ENCODE measurements at regions not wholly inside any gene's neighbourhood (a gene's known extent, or its start where the extent isn't known, plus 50 kb on each side); places are given as distances from the start of the nearest gene placed in this dataset.

DNA sequence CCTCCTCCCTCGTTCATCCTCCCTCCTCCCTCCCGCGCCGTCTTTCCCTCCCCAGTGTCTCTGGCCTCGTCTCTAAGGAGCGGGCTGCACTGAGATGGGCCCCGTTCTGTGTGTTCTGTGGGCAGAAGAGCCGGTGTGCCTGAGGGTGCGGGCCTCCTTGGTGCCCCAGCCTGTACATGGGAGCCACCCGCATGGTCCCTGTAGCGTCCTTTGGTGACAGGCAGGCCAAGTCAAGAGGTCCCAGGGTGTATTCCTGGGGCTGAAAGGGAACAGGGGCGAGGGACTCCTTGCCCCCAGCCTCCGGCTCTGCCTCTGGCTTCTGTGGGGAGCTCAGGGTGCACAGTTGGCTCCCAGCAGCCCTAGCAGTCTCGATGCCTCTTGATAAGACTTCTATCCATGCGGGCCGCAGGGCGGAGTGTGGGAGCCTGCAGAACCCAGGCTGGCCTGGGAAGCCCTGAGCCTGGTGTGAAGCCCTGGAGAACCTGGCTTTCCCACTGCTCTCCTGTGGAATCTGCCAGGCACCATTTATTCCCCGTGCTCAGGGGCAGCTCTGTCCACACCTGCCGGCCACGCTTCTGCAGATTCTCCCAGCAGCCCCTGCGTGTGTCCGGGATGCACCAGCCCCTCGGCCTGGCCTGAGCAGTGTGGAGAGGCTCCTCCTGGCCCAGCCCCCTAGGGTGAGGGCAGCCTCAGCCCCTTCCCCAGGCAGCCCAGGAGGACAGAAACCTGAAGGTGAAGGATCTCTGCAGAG is 181.3 kb downstream of the KIF26A start:
- ATAC-seq (no peak), DNase-seq (ENCODE audit: low read depth, low spot score) (no peak)
- Histone ChIP-seq H3K9ac (ENCODE audit: low read length) (no peak overlapping the region), H3K4me3 (replicated peaks in 1 of 2; ENCODE audit: low read depth in 1 of 2, low read length in 2 of 2) (no peak overlapping the region), H3K4me2 (ENCODE audit: low read length) (no peak overlapping the region), H3K79me2 (ENCODE audit: insufficient read depth, low read length) (no peaks in the 10 kb centered on the region), H3K9me3 (ENCODE audit: control insufficient read depth in 1 of 2, insufficient read depth in 1 of 2, low read depth in 1 of 2, low read length in 2 of 2) (no peaks in the 10 kb centered on the region), H3K27ac (ENCODE audit: low read depth, low read length) (no peak overlapping the region), H2AFZ (ENCODE audit: low read depth, low read length, poor library complexity, severe bottlenecking) (no peak overlapping the region), H4K20me1 (ENCODE audit: insufficient read depth) (no peaks in the 10 kb centered on the region), H3K4me1 (ENCODE audit: control insufficient read depth in 1 of 2, insufficient read depth in 2 of 2, low read length in 2 of 2) (no peaks in the 10 kb centered on the region), H3K9me2 (ENCODE audit: insufficient read depth) (no peaks in the 10 kb centered on the region), H3K36me3 (ENCODE audit: control insufficient read depth in 1 of 2, insufficient read depth in 2 of 2, low read length in 2 of 2) (no peaks in the 10 kb centered on the region), H3K27me3 (ENCODE audit: insufficient read depth, low read length) (no peaks in the 10 kb centered on the region)
- ChIA-PET POLR2A (no interaction called here), CTCF (no interaction called here), RAD21 (ENCODE audit: low non-redundant PET in 1 of 2, low total read pairs in 2 of 2, uncharacterized antibody in 2 of 2, unreplicated experiment in 2 of 2) (no interaction called here)
- intact Hi-C loops (cut with micrococcal nuclease): no loop called here
- TF ChIP-seq REST (IDR thresholded peaks at IDR 0.05; ENCODE audit: low read depth) (no peak), JUND (IDR thresholded peaks at IDR 0.05) (no peak), EZH2 (IDR thresholded peaks at IDR 0.05) (no peak), SP1 (IDR thresholded peaks at IDR 0.05; ENCODE audit: low read depth) (no peak), ZNF274 (IDR thresholded peaks at IDR 0.05; ENCODE audit: low read depth, low read length) (no peak), MAX (IDR thresholded peaks at IDR 0.05) (no peak), ELF1 (IDR thresholded peaks at IDR 0.05; ENCODE audit: borderline replicate concordance, low read depth) (no peak), TCF7L2 (IDR thresholded peaks at IDR 0.05; ENCODE audit: borderline replicate concordance, extremely low read depth, insufficient read depth, insufficient read length) (no peak), POLR2AphosphoS5 (IDR thresholded peaks at IDR 0.05; ENCODE audit: low read depth, low read length) (no peak), EGR1 (IDR thresholded peaks at IDR 0.05; ENCODE audit: low read depth) (no peak), EZH2phosphoT487 (IDR thresholded peaks at IDR 0.05; ENCODE audit: borderline replicate concordance) (no peak), RAD21 (IDR thresholded peaks at IDR 0.05; ENCODE audit: low read depth) (no peak), ZFX (IDR thresholded peaks at IDR 0.05) (no peak), POLR2A (IDR thresholded peaks at IDR 0.05; ENCODE audit: borderline replicate concordance, extremely low read depth, insufficient read depth, insufficient read length) (no peak), SIN3A (IDR thresholded peaks at IDR 0.05; ENCODE audit: low read depth) (no peak), SRF (IDR thresholded peaks at IDR 0.05; ENCODE audit: low read depth) (no peak), CEBPB (IDR thresholded peaks at IDR 0.05; ENCODE audit: low read depth) (no peak)
- TF ChIP-seq, protein P1, sequence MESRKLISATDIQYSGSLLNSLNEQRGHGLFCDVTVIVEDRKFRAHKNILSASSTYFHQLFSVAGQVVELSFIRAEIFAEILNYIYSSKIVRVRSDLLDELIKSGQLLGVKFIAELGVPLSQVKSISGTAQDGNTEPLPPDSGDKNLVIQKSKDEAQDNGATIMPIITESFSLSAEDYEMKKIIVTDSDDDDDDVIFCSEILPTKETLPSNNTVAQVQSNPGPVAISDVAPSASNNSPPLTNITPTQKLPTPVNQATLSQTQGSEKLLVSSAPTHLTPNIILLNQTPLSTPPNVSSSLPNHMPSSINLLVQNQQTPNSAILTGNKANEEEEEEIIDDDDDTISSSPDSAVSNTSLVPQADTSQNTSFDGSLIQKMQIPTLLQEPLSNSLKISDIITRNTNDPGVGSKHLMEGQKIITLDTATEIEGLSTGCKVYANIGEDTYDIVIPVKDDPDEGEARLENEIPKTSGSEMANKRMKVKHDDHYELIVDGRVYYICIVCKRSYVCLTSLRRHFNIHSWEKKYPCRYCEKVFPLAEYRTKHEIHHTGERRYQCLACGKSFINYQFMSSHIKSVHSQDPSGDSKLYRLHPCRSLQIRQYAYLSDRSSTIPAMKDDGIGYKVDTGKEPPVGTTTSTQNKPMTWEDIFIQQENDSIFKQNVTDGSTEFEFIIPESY (IDR thresholded peaks at IDR 0.05; ENCODE audit: extremely low read depth, insufficient replicate concordance, low read length): no peak
- TF ChIP-seq, protein P2, sequence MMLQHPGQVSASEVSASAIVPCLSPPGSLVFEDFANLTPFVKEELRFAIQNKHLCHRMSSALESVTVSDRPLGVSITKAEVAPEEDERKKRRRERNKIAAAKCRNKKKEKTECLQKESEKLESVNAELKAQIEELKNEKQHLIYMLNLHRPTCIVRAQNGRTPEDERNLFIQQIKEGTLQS (IDR thresholded peaks at IDR 0.05): no peak
- BruUV-seq (replicated peaks): no TSS peak
